CD4-positive, alpha-beta T cell treated with Interleukin-1 beta for 1 hour (primary cell): ENCODE measurements at regions not wholly inside any gene's neighbourhood (a gene's known extent, or its start where the extent isn't known, plus 50 kb on each side); places are given as distances from the start of the nearest gene placed in this dataset.
A peak's percentile ranks its signal among the peaks of the same experiment; 100 is the strongest.
"Not testable (repeated sequence)": the region's sequence is repeated elsewhere in the genome, so short reads cannot be mapped to it uniquely, and the experiment has no call there.

ENCODE experiments used
- DNase-seq, 2 donors: peaks; one replicate each; pipeline ENCODE4 v3.0.0-alpha.2; 2020 to 2022

- no peak for DNase-seq
Measured at GRCh38 chr5:75002271-75002670, 50.1 kb downstream of the GCNT4 start.

- DNase-seq = no peak
Measured at GRCh38 chr5:74995926-74996325, 56.4 kb downstream of the GCNT4 start.

- DNase-seq = no peak
Measured at GRCh38 chr5:74994826-74995225, 57.5 kb downstream of the GCNT4 start.

GRCh38 chr5:74993743-74994142 is 58.6 kb downstream of the GCNT4 start:
- DNase-seq = no peak

- no peak for DNase-seq
Measured at GRCh38 chr5:74992791-74993190, 59.6 kb downstream of the GCNT4 start.

GRCh38 chr5:74991522-74991921 is 60.8 kb downstream of the GCNT4 start:
- no peak for DNase-seq

- no peak for DNase-seq
Measured at GRCh38 chr5:74990194-74990593, 62.2 kb downstream of the GCNT4 start.

- no peak for DNase-seq
Measured at GRCh38 chr5:74988273-74988983, 63.9 kb downstream of the GCNT4 start.

- DNase-seq = no peak
Measured at GRCh38 chr5:74978345-74978744, 74.0 kb downstream of the GCNT4 start.

- no peak for DNase-seq
Measured at GRCh38 chr5:74977471-74977870, 74.9 kb downstream of the GCNT4 start.

GRCh38 chr5:74976651-74977050 is 75.7 kb downstream of the GCNT4 start:
- no peak for DNase-seq

GRCh38 chr5:74975582-74975981 is 76.8 kb downstream of the GCNT4 start:
- no peak for DNase-seq

- peak in 1 of 2 donors; percentile 27 for DNase-seq
Measured at GRCh38 chr5:74974451-74975091, 77.8 kb downstream of the GCNT4 start.

GRCh38 chr5:74973694-74974093 is 78.7 kb downstream of the GCNT4 start:
- DNase-seq = no peak

- DNase-seq = no peak
Measured at GRCh38 chr5:74971947-74972460, 80.4 kb downstream of the GCNT4 start.

- not testable (repeated sequence) for DNase-seq
Measured at GRCh38 chr5:74970891-74971290, 81.5 kb downstream of the GCNT4 start.

GRCh38 chr5:74969726-74970125 is 82.6 kb downstream of the GCNT4 start:
- DNase-seq = no peak

GRCh38 chr5:74966141-74967026 is 86.0 kb downstream of the GCNT4 start:
- no peak for DNase-seq

GRCh38 chr5:74963407-74963806 is 89.0 kb downstream of the GCNT4 start:
- DNase-seq = no peak

GRCh38 chr5:74957906-74958305 is 91.7 kb upstream of the FAM169A start:
- no peak for DNase-seq

GRCh38 chr5:74957029-74957784 is 91.0 kb upstream of the FAM169A start:
- no peak for DNase-seq

- DNase-seq = no peak
Measured at GRCh38 chr5:74956278-74956677, 90.1 kb upstream of the FAM169A start.

- no peak for DNase-seq
Measured at GRCh38 chr5:74954919-74955318, 88.7 kb upstream of the FAM169A start.
